ENCODE measurements at regions not wholly inside any gene's neighbourhood (a gene's known extent, or its start where the extent isn't known, plus 50 kb on each side); places are given as distances from the start of the nearest gene placed in this dataset.
A peak's percentile ranks its signal among the peaks of the same experiment; 100 is the strongest.
"Not testable (repeated sequence)": the region's sequence is repeated elsewhere in the genome, so short reads cannot be mapped to it uniquely, and the experiment has no call there.

DNA sequence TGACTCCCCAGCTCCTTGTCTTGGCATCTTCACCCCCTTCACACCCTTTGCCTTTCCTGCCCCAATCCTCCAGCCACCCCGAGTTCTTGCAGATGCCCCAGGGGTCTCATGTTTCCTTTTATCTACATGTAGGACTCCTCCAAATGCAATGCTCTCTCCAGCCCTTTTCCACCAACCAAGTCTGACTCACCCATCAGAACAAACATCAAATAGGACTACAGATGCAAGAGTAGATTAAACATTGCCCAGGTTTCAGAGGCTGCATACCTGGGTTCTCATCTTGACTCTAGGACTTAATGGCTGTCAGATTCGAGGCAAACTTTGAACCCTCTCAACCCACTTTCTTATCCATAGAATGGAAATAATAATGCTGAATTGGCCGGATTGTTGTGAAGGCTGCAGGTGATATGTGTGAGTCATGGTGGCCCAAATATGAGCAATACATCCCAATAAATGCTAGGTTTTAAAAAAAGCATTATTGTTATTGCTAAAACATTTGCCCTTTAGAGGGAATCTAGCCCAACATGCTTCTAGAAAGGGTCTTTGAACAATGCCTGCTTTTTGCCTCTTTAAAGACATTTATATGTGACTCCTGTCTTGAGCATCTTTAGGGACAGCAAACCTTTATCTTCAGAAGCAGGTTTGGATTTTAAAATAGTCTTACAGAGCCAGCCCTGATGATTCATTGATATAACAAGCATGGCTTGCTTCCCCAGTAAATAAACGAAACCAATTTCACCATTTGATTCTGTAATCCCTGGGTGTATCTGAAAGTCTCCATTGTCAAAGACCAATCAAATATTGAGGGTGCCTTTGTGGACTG is 310.1 kb downstream of the FOXL1 start:
- DNase-seq (no peak), ATAC-seq (no peak)
- H3K27ac ChIP-seq, result no peak overlapping the region
- H3K36me3 ChIP-seq, result no peaks in the 10 kb centered on the region
- H3K9me3 ChIP-seq, result no peaks in the 10 kb centered on the region
- H3K4me1 ChIP-seq, result peaks cover 0 to 2% (median 0%) of the 10 kb centered on the region in 12 donors
- no peak overlapping the region for H3K4me3 ChIP-seq
- intact Hi-C loops (cut with DNase I), result no loop called here
- no peaks in the 10 kb centered on the region for H3K27me3 ChIP-seq
- TF ChIP-seq POLR2A (IDR thresholded peaks at IDR 0.05), result no peak
- TF ChIP-seq, protein P1, sequence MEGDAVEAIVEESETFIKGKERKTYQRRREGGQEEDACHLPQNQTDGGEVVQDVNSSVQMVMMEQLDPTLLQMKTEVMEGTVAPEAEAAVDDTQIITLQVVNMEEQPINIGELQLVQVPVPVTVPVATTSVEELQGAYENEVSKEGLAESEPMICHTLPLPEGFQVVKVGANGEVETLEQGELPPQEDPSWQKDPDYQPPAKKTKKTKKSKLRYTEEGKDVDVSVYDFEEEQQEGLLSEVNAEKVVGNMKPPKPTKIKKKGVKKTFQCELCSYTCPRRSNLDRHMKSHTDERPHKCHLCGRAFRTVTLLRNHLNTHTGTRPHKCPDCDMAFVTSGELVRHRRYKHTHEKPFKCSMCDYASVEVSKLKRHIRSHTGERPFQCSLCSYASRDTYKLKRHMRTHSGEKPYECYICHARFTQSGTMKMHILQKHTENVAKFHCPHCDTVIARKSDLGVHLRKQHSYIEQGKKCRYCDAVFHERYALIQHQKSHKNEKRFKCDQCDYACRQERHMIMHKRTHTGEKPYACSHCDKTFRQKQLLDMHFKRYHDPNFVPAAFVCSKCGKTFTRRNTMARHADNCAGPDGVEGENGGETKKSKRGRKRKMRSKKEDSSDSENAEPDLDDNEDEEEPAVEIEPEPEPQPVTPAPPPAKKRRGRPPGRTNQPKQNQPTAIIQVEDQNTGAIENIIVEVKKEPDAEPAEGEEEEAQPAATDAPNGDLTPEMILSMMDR (IDR thresholded peaks at IDR 0.05), result no peak
- WGBS, 4 donors, result 79 to 89% (median 85%) methylated on average over 4 of the region's 4 CpGs

- intact Hi-C loops (cut with DNase I); H3K4me1 ChIP-seq; H3K9me3 ChIP-seq; H3K27ac ChIP-seq; DNase-seq; H3K4me3 ChIP-seq; H3K36me3 ChIP-seq; H3K27me3 ChIP-seq; ATAC-seq: not testable (repeated sequence)
- WGBS, 4 donors, result 64 to 81% (median 75%) methylated on average over 1 of the region's 1 CpG
Measured at GRCh38 chr16:86889054-86889366, 310.7 kb downstream of the FOXL1 start.

DNA sequence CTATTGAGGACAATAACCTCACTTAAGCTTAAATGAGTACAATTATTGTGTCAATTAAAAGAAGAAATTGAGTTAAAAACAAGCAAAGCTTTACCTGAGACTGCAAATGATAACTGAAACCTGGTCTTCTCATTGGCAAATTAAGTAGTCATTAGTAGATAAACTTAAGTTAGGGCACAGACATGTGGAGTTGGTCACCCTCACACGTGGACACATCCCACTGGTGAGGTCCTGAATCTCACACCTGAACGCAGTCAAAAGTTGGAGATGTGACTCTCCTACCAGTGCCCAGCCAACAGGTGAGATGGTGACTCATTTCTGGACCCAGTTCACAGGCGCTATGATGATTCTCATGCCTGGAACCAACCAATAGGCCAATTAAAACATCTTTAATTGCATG is 311.6 kb downstream of the FOXL1 start:
- DNase-seq, result no peak
- ATAC-seq, result no peak
- Histone ChIP-seq H3K27me3 (no peaks in the 10 kb centered on the region), H3K9me3 (no peaks in the 10 kb centered on the region), H3K27ac (no peak overlapping the region), H3K4me1 (peaks cover 0 to 2% (median 0%) of the 10 kb centered on the region in 12 donors), H3K36me3 (no peaks in the 10 kb centered on the region), H3K4me3 (no peak overlapping the region)
- WGBS, 4 donors, result 94 to 97% (median 96%) methylated on average over 3 of the region's 3 CpGs
- TF ChIP-seq, protein P1 (IDR thresholded peaks at IDR 0.05), result no peak
- no peak for TF ChIP-seq POLR2A (IDR thresholded peaks at IDR 0.05)
- intact Hi-C loops (cut with DNase I), result no loop called here

- intact Hi-C loops (cut with DNase I), result no loop called here
- no peak for DNase-seq
- peak in 1 of 4 donors; percentile 26 for ATAC-seq
- no peak overlapping the region for H3K4me3 ChIP-seq
- H3K27ac ChIP-seq, result no peak overlapping the region
- H3K36me3 ChIP-seq, result no peaks in the 10 kb centered on the region
- TF ChIP-seq, protein P1 (IDR thresholded peaks at IDR 0.05), result no peak
- no peak for TF ChIP-seq POLR2A (IDR thresholded peaks at IDR 0.05)
- H3K4me1 ChIP-seq, result peaks cover 0 to 2% (median 0%) of the 10 kb centered on the region in 12 donors
- 58 to 68% (median 62%) methylated on average over 7 of the region's 7 CpGs for WGBS, 4 donors
- H3K9me3 ChIP-seq, result no peaks in the 10 kb centered on the region
- H3K27me3 ChIP-seq, result no peaks in the 10 kb centered on the region
Measured at GRCh38 chr16:86891121-86891520, 312.8 kb downstream of the FOXL1 start.

- Histone ChIP-seq H3K27me3 (no peaks in the 10 kb centered on the region), H3K4me3 (no peak overlapping the region), H3K9me3 (no peaks in the 10 kb centered on the region), H3K36me3 (no peaks in the 10 kb centered on the region), H3K4me1 (peaks cover 0 to 2% (median 0%) of the 10 kb centered on the region in 12 donors), H3K27ac (no peak overlapping the region)
- WGBS, 4 donors, result 88 to 92% (median 91%) methylated on average over 12 of the region's 12 CpGs
- intact Hi-C loops (cut with DNase I), result no loop called here
- no peak for ATAC-seq
- TF ChIP-seq POLR2A (IDR thresholded peaks at IDR 0.05), result no peak
- TF ChIP-seq, protein P1 (IDR thresholded peaks at IDR 0.05), result no peak
- no peak for DNase-seq
Measured at GRCh38 chr16:86891631-86892030, 313.3 kb downstream of the FOXL1 start.

All from heart left ventricle (tissue), 16 donors.